Skeletal muscle tissue (tissue), 3 donors: ENCODE measurements at regions not wholly inside any gene's neighbourhood (a gene's known extent, or its start where the extent isn't known, plus 50 kb on each side); places are given as distances from the start of the nearest gene placed in this dataset.
A peak's percentile ranks its signal among the peaks of the same experiment; 100 is the strongest.

Experiments
- H3K27ac ChIP-seq: one replicate; pipeline ENCODE4 v1.7.0; 2013; ENCODE audit warnings: mild to moderate bottlenecking, low read depth, low read length, inconsistent platforms
- H3K27me3 ChIP-seq, 3 donors: one replicate each; pipeline ENCODE4 v1.7.0; 2013; ENCODE audit warnings: low read length in 3 of 3; ENCODE audit not compliant: control insufficient read depth in 3 of 3, insufficient read depth in 3 of 3
- H3K36me3 ChIP-seq, 3 donors: one replicate each; pipeline ENCODE4 v1.7.0; 2013; ENCODE audit warnings: low read length in 3 of 3; ENCODE audit not compliant: control insufficient read depth in 3 of 3, insufficient read depth in 3 of 3
- H3K4me1 ChIP-seq, 3 donors: one replicate each; pipeline ENCODE4 v1.7.0; 2013; ENCODE audit warnings: low read length in 3 of 3, mild to moderate bottlenecking in 3 of 3; ENCODE audit not compliant: control insufficient read depth in 3 of 3, insufficient read depth in 3 of 3
- H3K4me3 ChIP-seq, 3 donors: one replicate each; pipeline ENCODE4 v1.7.0; 2013; ENCODE audit warnings: low read length in 3 of 3
- H3K9ac ChIP-seq, 3 donors: one replicate each; pipeline ENCODE4 v1.7.0; 2013; ENCODE audit warnings: low read length in 3 of 3, mild to moderate bottlenecking in 3 of 3, moderate library complexity in 2 of 3, low read depth in 1 of 3
- H3K9me3 ChIP-seq, 3 donors: one replicate each; pipeline ENCODE4 v1.7.0; 2013; ENCODE audit warnings: low read length in 3 of 3; ENCODE audit not compliant: control insufficient read depth in 3 of 3
- donor health status: Osteomylitis.

DNA sequence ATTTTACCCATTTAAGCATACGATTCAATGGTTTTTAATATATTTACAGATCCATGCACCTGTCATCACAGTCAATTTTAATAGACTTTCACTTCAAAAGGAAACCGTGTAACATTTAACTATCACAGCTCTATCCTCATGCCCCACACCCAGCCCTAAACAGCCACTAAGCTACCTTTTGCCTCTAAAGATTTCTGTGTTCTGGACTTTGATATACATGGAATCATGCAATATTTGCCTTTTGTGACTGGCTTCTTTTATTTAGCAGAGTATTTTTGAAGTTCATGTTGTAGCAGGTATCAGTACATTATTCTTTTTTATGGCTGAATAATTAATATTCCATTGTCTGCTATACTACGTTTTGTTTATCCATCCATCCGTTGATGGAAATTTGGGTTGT is 50.3 kb upstream of the STX16 start:
- no peak overlapping the region for H3K27ac ChIP-seq
- peaks cover 0 to 6% (median 0%) of the 10 kb centered on the region in 3 donors for H3K9me3 ChIP-seq
- H3K27me3 ChIP-seq = peaks cover 0 to 16% (median 11%) of the 10 kb centered on the region in 3 donors
- H3K4me3 ChIP-seq = no peak overlapping the region
- no peaks in the 10 kb centered on the region for H3K36me3 ChIP-seq
- H3K9ac ChIP-seq = no peak overlapping the region
- H3K4me1 ChIP-seq = peaks cover 10 to 25% (median 11%) of the 10 kb centered on the region in 3 donors

DNA sequence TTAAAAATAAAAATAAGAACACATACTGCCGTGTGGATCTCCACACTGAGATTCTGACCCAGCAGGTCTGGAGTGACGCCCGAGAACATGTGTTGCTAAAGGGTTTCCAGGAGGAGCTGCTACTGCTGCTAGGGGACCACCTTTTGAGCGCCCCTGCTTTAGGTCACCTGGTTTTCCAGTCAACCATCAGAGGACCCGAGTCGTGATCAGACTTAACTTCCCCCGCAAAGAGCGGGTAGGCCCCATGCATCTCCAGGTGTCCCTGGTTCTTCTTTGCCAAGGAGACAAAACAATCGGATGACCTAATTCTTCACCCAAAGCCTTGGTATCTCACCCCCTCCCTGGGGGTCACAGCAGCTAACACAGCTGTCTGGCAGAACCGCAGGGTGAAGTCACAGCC is 51.1 kb upstream of the STX16 start:
- H3K4me3 ChIP-seq = no peak overlapping the region
- peaks cover 0 to 6% (median 0%) of the 10 kb centered on the region in 3 donors for H3K9me3 ChIP-seq
- no peaks in the 10 kb centered on the region for H3K36me3 ChIP-seq
- no peak overlapping the region for H3K9ac ChIP-seq
- peaks cover 0 to 10% (median 8%) of the 10 kb centered on the region in 3 donors for H3K27me3 ChIP-seq
- peaks cover 10 to 25% (median 11%) of the 10 kb centered on the region in 3 donors for H3K4me1 ChIP-seq
- no peak overlapping the region for H3K27ac ChIP-seq

DNA sequence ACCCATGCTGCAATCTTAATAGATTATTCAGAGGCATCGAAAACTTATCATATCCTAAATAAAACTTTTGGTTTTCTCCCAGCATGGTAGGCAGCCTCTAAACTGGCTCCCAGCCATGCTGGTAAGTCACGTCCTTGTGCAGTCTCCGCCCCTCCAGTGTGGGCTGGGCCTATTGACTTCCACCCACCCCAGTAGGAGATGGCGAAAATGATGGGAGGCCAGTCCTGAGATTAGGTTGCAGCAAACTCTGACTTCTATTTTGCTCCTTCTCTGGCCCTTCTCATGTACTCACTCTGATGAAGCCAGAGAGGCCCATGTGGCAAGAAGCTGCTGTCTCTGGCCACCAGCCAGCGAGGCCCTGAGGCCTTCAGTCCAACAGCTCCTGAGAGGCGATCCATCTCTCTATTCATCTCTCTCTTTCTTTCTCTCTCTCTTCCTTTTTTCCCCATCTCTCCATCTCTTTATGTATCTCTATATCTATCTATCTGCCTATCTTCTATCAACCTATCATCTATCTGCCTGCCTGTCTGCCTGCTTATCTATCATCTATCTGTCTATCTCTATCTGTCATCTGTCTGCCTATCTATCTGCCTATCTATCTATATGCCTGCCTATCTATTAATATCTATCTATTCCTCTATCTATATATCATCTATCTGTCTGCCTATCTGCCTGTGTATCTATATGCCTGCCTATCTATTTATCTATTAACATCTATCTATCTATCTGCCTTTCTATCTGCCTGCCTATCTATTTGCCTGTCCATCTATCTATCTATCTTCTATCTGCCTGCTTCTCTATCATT is 52.7 kb upstream of the STX16 start:
- H3K27ac ChIP-seq = peak overlapping the region; percentile 3
- no peak overlapping the region for H3K4me3 ChIP-seq

DNA sequence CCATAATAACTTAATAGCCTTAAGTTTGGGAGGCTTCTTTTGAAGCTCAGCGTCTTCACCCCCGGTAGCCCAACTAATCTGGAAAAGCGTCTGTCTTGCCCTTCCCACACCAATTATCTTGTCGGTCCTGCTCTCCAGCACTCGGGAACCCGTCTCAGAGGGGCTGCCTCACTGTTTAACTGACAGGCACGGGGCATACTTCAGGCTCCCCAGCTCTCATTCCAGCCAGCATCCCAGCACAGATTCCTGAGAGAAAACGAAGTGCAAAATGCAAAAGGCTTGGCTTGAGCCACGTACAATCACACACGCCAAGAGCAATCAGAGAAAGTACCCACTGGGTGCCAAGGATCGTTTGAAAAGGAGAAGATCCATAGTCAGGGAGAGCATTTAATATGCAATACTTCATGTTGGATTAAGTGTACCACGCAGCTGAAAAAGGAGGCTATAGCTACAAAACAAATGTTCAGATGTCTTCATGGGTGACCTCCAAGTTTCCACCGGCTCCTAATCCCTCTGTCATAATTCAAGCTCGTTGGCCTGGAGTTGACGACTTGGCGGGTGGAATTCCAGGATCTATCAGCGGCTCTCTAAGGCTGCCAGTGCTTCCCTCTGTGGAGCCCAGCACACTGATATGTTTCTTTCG is 53.7 kb upstream of the STX16 start:
- Histone ChIP-seq H3K4me3 (peak overlapping the region in 1 of 3 donors; percentile 17), H3K9ac (peak overlapping the region; percentile 12 to 35 (median 29)), H3K36me3 (no peaks in the 10 kb centered on the region), H3K4me1 (peaks cover 10 to 22% (median 11%) of the 10 kb centered on the region in 3 donors), H3K27me3 (peaks cover 0 to 10% (median 0%) of the 10 kb centered on the region in 3 donors), H3K27ac (peak overlapping the region; percentile 65), H3K9me3 (peaks cover 0 to 3% (median 0%) of the 10 kb centered on the region in 3 donors)

More for the DNA sequence above, 52.7 kb upstream of the STX16 start:
- Histone ChIP-seq H3K9ac (no peak overlapping the region), H3K4me1 (peaks cover 10 to 22% (median 11%) of the 10 kb centered on the region in 3 donors), H3K9me3 (peaks cover 0 to 6% (median 0%) of the 10 kb centered on the region in 3 donors), H3K36me3 (no peaks in the 10 kb centered on the region), H3K27me3 (peaks cover 0 to 6% (median 4%) of the 10 kb centered on the region in 3 donors)

- H3K27ac ChIP-seq = peak overlapping the region; percentile 65
- H3K27me3 ChIP-seq = peaks cover 0 to 16% (median 3%) of the 10 kb centered on the region in 3 donors
- H3K36me3 ChIP-seq = no peaks in the 10 kb centered on the region
- H3K9me3 ChIP-seq = peaks cover 0 to 3% (median 0%) of the 10 kb centered on the region in 3 donors
- peak overlapping the region in 2 of 3 donors; percentile 29 to 35 for H3K9ac ChIP-seq
- peaks cover 10 to 22% (median 11%) of the 10 kb centered on the region in 3 donors for H3K4me1 ChIP-seq
- no peak overlapping the region for H3K4me3 ChIP-seq
These were observed 54.3 kb upstream of the STX16 start for GRCh38 chr20:58596750-58597248.

GRCh38 chr20:58596244-58596643 is 54.8 kb upstream of the STX16 start:
- Histone ChIP-seq H3K4me1 (peaks cover 10 to 22% (median 11%) of the 10 kb centered on the region in 3 donors), H3K27ac (no peak overlapping the region), H3K27me3 (peaks cover 0 to 19% (median 8%) of the 10 kb centered on the region in 3 donors), H3K4me3 (no peak overlapping the region), H3K36me3 (no peaks in the 10 kb centered on the region), H3K9me3 (peaks cover 0 to 3% (median 0%) of the 10 kb centered on the region in 3 donors), H3K9ac (no peak overlapping the region)

DNA sequence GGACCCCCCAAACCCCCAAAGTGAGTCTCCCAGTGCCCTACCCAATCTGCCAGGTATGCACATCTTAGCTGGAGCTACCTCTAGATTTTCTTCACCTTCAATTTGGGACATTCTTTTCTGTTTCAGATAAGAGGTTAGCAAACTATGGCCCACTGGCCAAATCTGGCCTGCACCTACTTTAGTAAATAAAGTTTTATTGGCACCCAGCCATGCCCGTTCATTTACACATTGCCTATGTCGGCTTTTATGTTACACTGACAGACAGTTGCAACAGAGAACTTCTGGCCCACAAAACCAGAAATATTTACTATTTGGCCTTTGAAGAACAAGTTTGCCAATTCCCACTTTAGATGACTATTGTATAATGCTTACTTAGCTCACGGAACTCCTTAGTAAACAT is 55.9 kb upstream of the STX16 start:
- Histone ChIP-seq H3K27me3 (peaks cover 0 to 19% (median 18%) of the 10 kb centered on the region in 3 donors), H3K36me3 (no peaks in the 10 kb centered on the region), H3K9me3 (peaks cover 0 to 3% (median 0%) of the 10 kb centered on the region in 3 donors), H3K4me1 (peaks cover 10 to 22% (median 11%) of the 10 kb centered on the region in 3 donors), H3K9ac (no peak overlapping the region), H3K27ac (no peak overlapping the region), H3K4me3 (no peak overlapping the region)

DNA sequence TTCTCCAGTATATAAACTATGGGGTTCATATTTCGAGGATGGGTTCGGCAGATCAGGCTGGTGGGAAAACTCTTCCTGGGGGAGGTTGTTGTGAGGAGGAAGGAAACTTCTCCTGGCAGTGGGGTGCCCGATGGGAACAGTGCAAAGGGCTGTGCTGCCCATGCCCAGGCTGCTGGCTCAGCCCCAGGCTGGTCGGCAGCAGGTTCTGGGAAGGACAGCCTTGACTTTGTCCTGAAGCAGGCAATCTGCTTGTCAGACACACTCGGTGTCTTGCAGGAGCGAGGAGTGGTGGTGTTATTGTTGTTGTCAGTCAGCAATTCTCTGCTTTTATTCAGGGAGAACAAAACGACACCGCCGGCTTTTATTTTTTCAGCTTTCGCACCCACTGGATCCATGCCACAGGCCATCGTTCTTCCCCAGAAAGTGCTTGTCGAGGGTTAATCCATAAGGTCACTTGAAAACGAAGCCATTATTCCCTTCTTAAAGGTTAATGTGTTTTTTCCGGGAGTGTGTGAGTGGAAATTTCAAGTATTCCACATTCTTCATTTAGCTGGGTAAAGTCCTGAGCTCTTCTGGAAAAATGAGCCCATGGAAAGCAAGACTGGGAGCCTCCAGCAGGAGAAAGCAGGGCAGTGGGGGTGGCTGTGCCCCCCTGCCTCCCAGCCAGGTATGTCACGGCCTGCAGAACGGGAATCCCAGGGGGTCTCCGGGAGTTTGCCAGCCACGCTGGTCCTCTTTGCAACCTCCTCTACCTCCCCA is 57.0 kb upstream of the STX16 start:
- peaks cover 10 to 22% (median 11%) of the 10 kb centered on the region in 3 donors for H3K4me1 ChIP-seq
- H3K36me3 ChIP-seq = no peaks in the 10 kb centered on the region
- peaks cover 0 to 3% (median 0%) of the 10 kb centered on the region in 3 donors for H3K9me3 ChIP-seq
- H3K27ac ChIP-seq = no peak overlapping the region
- no peak overlapping the region for H3K4me3 ChIP-seq
- no peak overlapping the region for H3K9ac ChIP-seq
- peaks cover 5 to 27% (median 24%) of the 10 kb centered on the region in 3 donors for H3K27me3 ChIP-seq

- no peaks in the 10 kb centered on the region for H3K36me3 ChIP-seq
- peaks cover 0 to 3% (median 0%) of the 10 kb centered on the region in 3 donors for H3K9me3 ChIP-seq
- H3K4me3 ChIP-seq = no peak overlapping the region
- no peak overlapping the region for H3K9ac ChIP-seq
- no peak overlapping the region for H3K27ac ChIP-seq
- H3K27me3 ChIP-seq = peaks cover 6 to 28% (median 24%) of the 10 kb centered on the region in 3 donors
- peaks cover 3 to 8% (median 5%) of the 10 kb centered on the region in 3 donors for H3K4me1 ChIP-seq
These were observed 58.9 kb upstream of the STX16 start for GRCh38 chr20:58592076-58592695.
